ENCODE measurements at regions not wholly inside any gene's neighbourhood (a gene's known extent, or its start where the extent isn't known, plus 50 kb on each side); places are given as distances from the start of the nearest gene placed in this dataset.
"Not testable (repeated sequence)": the region's sequence is repeated elsewhere in the genome, so short reads cannot be mapped to it uniquely, and the experiment has no call there.

DNA sequence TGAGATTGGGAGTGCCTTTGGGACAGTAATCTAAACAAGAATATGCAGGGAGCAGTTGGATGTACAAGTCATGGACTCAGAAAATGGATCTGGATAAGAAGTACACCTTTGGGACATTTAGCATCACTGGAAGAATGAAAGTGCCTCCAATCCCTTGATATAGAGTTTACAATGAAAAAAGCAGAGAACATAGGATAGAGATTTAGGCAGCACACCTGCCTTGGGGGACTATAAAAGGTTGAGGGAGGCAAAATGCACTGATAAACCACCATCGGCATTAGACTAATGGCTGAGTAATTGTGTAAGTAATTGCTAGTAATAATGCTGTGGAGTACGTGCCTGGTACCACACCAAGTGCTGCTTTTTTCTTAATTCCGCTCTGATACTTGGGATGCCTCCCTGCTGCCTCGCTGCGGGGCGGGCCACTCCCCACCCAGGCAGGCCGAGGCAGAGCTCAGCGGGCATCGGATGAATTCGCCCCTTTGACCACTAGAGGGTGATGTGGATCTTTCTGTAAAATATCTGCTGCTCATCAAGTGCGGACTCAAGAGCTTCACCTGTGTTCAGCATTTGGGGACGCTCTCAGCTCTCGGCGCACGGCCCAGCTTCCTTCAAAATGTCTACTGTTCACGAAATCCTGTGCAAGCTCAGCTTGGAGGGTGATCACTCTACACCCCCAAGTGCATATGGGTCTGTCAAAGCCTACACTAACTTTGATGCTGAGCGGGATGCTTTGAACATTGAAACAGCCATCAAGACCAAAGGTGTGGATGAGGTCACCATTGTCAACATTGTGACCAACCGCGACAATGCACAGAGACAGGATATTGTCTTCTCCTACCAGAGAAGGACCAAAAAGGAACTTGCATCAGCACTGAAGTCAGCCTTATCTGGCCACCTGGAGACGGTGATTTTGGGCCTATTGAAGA, 99.9 kb downstream of the ANKRD18B start:
- DNase-seq, result no peak

DNA sequence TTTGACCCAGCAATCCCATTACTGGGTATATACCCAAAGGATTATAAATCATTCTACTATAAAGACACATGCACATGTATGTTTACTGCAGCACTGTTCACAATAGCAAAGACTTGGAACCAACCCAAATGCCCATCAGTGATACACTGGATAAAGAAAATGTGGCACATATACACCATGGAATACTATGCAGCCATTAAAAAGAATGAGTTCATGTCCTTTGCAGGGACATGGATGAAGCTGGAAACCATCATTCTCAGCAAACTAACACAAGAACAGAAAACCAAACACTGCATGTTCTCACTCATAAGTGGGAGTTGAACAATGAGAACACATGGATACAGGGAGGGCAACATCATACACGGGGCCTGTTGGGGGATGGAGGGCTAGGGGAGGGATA, 104.3 kb downstream of the ANKRD18B start:
- not testable (repeated sequence) for DNase-seq

DNA sequence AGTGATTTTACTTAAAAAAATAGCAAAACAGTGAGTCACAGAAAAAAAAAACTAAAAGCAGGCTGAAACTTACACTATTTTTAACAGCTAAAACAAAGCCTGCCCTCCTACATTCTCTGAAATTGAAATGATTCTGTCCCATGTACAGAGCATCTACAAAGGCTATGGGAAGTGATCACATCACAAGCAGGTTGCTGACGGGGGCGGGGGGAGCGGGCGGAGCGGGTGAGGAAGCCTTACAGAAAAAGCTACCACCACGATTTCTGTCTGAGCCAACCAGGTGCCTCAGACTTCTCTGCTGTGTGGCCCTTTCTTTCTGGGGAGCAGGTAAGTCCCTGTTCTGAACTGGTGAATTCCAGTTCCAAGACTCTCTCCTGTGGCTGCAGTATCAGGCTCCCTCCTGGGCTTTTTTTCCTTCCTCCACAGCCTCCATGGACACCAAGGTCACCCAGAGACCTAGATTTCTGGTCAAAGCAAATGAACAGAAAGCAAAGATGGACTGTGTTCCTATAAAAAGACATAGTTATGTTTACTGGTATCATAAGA, 104.9 kb downstream of the ANKRD18B start:
- DNase-seq, result no peak

DNA sequence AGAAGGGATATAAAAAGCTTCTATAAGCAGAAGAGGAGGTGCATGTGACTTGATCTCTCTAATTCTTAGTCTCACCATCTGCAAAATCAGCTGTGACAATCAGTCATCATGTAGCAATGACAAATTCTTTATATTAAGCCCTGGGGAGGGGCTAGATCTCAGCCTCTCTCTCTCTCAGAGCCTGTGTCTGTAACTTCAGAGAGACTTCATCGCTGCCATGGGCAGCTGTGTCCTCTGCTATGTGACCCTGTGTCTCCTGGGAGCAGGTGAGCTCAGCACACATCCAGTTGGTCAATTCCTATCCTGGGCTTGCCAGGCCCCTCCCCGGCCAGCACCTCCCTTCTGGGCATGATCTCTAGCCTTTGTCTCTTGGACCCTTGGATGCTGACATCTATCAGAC, 109.6 kb downstream of the ANKRD18B start:
- DNase-seq, result no peak

DNA sequence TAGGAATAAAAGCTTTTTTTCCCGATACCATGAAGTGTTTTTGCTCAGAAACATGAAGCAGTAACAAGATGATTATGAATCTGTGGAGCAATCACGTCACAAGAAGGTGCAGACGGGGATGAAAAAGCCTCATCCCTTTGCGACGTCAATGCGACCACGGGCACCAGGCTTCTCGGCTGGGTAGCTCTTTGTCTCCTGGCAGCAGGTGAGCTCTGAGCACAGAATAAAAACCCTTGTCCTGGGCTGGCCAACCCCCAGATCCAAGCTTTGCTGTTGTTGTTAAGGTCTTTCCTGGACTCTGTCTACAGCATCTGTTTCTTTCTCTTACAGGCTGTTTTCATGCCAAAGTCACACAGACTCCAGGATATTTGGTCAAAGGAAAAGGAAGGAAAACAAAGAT, 113.8 kb downstream of the ANKRD18B start:
- DNase-seq, result no peak

DNA sequence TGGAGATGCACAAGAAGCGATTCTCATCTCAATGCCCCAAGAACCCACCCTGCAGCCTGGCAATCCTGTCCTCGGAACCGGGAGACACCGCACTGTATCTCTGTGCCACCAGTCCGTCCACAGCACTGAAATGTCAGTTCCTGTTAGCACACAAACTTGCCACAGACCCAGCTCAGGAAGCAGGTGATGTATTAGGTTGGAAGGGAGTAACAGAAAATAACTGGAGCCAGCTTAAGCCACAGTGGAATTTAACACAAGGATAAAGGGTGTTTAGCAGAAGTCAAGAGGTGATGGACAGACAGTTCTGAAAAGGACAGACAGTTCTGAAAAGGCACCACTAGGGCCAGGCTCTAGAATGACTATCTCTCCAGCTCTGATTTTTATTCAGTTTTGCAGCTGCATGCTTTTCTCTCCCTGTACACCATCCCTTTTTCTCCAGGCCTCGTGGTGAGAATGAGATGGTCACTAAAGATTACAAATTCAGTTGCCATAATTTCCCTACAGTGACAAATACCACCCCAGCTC, 114.4 kb downstream of the ANKRD18B start:
- no peak for DNase-seq

DNA sequence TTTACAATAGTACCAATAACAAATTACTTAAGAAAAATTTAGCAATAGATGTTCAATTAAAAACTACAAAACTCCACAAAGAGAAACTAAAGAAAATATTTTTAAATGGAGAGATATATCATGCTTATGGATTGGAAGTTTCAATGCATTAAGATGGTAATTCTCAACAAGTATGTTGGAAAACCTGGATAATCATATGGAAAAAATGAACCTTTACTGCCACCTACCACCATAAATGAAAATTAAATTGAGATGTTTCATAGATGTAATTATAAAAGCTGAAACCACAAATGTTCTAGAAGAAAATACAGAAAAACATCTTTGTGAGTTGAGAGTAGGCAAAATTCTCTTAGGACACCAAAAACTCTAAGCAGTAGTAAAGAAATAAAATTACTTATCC, 121.7 kb downstream of the ANKRD18B start:
- DNase-seq, result no peak

DNA sequence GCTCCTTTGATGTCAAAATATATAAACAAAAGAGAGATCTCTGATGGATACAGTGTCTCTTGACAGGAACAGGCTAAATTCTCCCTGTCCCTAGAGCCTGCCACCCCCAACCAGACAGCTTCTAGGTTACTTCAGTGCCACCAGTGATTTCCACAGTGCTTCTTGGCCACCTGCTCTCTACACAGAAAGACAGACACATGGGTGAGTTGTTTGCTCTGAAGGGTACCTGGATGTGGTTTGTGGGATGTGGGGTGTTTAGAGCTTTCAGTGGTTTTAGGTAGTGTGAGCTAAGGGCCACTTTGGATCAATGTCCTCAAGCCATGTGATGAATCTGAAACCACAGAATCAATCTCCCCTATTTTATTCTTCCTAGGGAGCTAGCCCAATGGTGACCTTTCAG, 125.4 kb downstream of the ANKRD18B start:
- DNase-seq, result no peak

DNA sequence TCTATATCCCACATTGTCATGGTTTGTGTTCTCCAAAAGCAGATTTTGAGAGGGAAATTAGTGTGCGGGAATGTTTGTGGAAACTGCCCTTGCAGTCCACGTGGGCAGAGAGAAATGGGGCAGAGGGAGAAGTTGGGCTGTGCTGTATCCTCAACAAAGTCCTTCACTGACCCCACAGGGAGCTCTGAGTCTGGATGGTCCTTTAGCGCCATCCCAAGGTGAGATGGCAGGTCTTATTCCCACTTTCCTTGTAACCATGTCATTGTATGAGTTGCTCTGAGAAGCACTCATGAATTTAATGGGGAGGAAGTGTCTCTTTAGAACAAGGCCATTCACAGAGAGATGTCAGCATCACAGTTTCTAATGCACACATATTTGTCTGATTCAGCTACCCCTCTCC, 127.1 kb downstream of the ANKRD18B start:
- no peak for DNase-seq

DNA sequence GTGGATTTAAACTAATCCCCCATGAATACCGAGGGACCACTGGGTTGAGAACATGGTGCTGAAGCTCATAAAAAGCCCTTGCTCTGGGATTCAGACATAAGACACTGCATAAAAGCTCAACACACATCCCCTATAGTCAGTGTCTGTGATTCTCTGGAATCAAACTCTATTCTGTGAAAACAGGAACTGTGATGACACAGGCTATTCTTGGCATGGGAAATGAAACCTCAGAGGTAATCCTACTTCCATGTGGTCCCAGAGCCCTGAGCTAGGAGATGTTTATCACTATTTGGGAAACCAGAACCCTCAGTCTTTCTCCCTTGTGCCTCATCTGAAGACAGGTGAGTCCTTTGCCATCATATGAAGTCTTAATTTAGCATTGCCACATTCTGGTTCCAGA, 135.4 kb upstream of the PRSS3 start:
- DNase-seq, result no peak

DNA sequence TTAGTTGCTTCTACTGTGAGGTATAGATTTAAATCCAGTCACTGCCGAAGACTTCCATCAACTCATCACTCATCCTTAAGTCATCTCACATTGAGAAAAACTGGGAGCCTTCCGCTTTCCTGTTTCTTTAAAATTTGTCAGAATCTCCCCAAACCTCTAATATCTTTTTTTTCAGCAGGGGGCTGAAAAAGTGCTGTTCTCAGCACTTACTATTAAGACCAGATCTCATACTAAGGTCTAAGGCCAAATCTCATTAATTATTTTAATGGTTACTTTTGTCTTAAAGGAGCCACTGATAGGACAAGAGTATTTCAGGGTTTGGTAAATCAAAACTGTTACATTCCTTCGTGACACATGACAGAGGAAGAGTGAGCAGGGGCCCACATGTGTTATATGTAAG, 134.6 kb upstream of the PRSS3 start:
- no peak for DNase-seq

DNA sequence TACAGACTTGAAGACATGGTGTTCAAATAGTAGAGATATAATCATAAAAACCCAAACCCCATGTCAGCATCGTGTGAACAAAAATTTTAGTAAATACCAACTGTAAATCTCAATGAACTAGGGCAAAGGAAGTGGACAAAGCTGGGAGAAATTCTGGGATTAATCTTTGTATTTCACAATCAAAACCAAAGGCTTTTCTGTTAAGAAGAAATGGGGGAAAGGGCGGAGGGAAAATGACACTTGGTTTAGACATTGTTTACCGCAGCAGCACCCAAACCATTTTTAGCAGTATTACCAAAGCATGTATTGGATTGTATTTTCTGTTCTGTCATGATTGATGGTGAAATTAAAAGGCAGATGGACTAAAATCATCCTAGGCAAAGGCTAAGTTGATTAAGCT, 134.2 kb upstream of the PRSS3 start:
- no peak for DNase-seq

DNA sequence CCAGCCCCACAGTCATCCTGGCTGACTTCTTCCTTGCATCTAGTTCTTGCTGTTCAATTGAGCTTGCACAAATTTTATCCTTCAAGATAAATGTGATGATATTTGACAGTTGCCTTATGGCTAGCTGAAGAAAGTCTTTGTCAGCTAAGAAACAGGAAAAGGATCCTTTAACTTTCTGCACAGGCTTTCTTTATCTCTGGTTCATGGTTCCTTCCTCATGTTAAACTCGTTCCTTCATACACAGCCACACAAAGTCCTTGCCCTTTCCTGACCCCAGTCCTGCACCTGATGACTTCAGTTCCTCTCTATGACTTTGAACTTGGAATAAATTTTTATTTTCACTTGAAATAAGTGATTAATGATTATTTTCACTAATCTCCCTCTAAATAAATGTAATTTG, 132.5 kb upstream of the PRSS3 start:
- no peak for DNase-seq

DNA sequence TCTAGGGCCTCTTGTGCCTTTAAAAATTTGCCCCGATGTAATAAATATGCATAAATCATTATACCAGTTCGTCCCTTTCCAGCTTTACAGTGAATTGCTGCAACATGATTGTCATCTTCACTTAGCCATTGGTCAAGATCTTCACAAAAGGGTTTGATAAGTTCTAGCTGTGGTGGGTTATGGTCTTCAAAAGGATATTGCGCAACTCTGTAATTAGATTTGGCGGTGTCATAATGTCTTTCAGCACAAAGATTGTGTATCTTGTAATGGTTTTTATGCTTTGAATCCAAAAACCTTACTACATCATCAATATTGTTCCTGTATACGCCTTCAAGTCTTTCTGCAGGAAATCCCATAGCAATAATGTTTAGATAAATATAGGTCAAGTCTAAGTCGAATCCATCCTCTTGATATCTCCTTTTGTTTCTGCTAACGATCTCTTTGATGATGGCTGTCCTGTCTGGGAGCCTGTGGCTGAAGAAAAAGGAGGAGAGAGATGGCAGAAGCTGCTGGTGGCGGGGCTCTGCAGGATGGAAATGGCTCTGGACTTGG, 119.1 kb upstream of the PRSS3 start:
- DNase-seq, result not testable (repeated sequence)

DNA sequence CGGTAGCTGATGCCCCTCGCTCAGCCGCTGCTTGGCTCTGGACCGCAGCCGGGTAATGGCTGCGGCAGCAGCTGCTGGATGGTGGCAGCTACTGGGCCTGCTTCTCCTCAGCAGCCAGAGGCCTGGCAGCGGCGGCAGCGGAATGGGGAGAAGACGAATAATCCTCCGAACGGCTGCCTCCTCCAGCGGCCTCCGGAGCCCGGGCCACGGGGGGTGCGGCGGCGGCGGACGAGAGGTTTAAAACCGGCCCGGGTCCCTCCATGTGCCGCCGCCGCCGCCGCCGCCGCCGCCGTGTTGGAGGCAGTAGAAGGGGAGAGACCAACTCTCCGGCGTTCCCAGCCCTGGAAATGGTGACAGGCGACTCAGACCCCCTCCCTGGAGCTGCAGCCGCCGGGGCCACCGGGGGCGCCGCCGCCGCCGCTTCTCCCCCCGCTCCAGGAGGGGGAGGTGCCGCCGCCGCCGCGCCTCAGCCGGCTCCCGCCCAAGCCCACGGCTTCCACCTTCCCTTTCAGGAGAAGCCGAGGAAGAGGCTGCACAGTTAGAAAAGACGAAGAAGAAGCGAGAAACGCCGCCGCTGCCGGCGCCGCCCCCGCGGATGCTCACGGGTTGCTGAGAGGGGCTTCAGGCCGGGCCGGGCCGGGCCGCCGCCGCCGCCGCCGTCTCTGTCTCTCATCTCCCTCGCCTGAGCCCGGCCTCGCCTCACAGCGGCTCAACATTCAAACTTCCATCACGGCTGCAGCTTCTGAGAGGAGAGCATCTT, 118.4 kb upstream of the PRSS3 start:
- DNase-seq, result no peak

DNA sequence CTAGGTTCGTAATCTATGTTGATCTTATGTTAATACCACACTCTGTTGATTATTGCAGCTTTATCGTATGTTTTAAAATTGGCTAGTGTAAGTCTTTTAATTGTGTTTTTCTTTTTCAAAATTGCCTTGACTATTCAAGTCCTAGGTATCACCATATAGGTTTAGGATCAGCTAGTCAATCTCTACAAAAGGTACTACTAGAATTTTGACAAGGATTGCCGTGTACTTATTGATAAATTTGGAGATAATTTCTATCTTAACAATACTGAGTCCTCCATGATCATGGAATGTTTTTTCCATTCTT, 117.9 kb upstream of the PRSS3 start:
- DNase-seq, result no peak

DNA sequence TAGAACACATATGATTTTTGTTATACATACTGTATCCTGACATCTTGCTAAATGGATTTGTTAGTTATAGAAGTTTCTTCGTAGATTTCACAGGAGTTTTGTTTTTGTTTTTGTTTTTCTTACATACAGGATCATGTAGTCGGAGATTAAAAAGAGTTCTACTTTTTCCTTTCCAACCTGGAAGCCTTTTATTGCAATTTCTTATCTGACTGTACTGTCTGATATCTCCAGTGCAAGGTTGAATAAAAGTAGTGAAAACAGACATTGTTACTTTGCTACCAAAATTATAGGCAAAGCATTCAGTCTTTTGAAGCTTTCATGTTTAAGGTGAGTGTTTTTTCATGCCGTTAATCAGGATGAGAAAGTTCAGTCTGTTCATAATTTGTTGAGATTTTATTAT, 117.4 kb upstream of the PRSS3 start:
- DNase-seq, result no peak

DNA sequence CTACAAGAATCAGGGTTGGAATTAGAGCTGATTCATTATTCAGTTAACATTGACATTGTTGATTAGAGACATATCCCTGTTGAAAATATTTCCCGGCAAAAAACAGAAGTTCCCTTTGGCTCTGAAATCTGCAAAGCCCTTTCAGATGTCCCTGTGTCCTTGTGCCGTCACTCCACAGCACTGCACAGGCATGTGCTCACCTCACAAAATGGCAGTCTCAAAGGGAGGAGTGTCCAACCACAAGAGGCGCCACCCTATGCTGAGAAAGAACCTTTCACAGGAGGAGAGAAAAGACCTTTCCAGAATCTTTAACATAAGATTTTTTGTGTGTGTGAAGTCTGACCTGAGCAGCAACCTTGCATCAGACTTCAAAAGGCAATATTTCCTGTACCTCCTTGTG, 112.8 kb upstream of the PRSS3 start:
- no peak for DNase-seq

DNA sequence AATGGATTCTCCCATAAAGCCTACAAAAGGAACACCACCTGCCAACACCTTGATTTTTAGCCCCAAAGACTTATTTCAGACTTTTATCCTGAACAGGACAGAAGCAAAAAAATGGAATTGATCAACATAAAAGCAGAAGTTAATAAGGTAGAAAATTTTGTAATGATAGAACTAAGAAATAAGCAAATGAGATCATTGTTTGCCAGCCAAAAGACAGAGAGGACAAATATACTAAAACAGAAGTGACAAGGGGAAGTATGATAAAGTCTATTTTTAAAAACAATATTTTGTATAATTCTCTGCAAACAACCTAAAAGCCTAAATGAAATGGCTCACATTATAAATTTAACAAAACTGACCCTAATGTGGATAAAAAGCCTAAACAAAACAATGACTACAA, 110.5 kb upstream of the PRSS3 start:
- DNase-seq, result no peak

DNA sequence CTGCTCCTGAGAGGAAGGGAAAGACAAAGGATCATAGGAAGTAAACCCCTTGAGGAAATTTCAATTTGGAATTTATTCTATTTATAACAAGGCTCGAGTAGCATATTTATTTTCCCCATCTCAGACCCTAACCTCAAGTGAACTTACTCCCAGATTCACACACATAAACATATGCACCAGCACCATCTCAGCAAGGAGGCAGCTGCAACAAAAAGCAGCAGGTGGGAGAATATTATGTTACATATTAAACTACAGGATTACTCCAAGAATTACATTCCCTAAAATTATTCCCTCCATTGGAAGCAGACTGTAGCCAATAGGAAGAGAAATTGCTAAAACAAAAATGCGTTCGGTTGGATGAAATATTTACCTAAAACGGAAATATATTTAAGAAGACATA, 108.4 kb upstream of the PRSS3 start:
- DNase-seq, result no peak

DNA sequence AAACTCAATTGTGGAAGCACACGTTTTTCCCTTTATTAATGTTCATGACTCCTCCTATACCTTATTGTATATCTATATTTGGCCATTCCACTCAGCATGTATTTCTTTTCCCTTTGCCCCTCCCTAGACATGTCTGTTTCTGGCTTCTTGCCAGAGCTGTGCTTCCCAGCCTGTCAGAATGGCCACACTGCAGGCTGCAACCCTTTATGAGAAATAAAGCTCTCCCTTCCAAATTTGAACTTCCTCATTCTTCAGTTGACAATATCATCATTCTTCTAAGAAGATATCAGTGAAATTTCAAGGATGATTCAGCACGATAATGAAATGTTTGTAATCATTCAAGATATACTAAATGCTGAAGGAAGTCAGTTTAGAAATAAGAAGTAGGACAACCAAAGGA, 107.6 kb upstream of the PRSS3 start:
- no peak for DNase-seq

DNA sequence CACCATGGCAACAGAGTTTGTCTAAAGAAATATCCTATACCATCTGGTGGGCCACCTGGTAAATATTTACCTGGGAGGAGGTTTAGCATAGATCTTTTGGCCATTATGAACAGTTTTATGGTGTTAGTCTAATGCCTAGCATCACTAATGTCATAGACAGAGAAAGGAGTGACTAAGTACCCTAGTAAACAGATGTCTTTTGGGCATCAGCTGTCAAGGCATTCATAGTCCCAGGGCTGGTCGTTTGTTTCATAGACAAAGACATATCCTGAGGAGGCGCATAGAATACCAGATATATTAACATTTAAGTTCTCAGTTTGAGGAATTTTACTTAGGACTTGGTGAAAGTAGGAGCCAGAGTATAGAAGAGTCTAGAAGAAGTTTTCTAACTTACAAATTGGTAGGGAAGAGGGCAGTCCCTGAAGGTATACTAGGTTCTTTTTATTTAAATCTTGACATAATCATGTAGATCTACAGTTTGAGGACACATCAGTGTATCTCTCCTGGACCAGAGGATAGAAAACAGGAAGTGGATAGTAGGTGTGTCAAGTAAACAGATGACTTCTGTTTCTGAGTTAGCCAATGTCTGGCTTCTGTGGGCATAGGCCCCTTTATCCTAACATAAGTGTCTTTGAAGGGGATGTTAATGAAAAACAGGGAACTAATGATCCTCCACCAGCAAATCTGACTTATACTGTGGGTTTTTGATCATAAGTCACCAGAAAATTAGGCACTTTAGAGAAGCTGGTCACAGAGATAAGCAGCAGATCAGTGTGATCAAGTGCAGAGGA, 105.0 kb upstream of the PRSS3 start:
- no peak for DNase-seq

DNA sequence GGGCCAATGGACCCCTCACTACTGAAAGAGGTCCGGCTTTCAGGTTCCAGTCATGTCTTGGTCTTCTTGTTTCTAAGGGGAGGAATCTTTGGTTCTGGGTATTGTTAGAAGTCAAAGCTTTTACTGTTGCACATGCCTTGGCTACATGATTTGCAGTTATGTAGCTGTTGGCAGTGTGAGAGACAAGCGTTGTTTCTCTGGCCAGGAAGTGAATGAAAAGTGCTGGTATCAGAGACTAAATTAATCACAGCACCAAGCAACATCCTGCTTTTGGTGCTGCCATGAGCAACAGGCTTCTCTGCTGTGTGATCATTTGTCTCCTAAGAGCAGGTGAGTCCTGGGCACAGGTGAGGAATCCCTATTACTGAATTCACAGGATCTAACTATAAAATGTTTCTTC, 100.1 kb upstream of the PRSS3 start:
- no peak for DNase-seq

Measured in GF-D8 (cell line).